OCI-LY1 (cell line): ENCODE measurements at regions not wholly inside any gene's neighbourhood (a gene's known extent, or its start where the extent isn't known, plus 50 kb on each side); places are given as distances from the start of the nearest gene placed in this dataset.

Experiments used
- CTCF ChIP-seq: fragments of 200-600 bp; sonication (generic), shearing (Covaris generic); IDR thresholded peaks from 2 replicates; pipeline ENCODE4 v1.5.1; 2017; ENCODE audit warnings: mild to moderate bottlenecking, antibody characterized with exemption, low read length, moderate library complexity, mixed read lengths
- EZH2 ChIP-seq: fragments of 200-600 bp; sonication (generic), shearing (Covaris generic); IDR thresholded peaks from 2 replicates; pipeline ENCODE4 v1.8.0; 2017; ENCODE audit warnings: borderline replicate concordance, mixed run types, mild to moderate bottlenecking, antibody characterized with exemption, low read length, moderate library complexity, mixed read lengths

DNA sequence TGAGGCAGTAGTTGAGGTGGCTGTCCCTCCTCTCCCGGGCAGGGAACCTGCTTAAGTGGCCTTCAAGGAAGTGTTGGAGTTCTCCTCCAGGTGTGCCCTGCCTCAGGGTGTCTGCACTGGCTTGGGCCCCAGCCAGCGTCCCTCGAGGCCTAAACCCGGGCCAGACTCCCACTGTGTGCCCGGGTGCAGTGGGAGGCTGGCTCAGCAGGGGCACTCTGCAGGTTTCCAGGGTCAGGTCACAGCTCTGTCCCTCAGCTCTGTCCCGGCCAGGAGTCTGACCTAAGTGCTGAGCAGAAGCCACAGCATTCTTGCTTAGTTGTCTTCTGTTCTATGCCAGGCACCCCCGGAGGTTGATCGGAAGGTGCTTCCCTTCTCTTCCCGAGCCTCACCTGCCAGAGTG lies 69.0 kb upstream of the OTOS start:
- no peak for TF ChIP-seq CTCF
- no peak for TF ChIP-seq EZH2
